Astrocyte of the cerebellum (primary cell): ENCODE measurements at regions not wholly inside any gene's neighbourhood (a gene's known extent, or its start where the extent isn't known, plus 50 kb on each side); places are given as distances from the start of the nearest gene placed in this dataset.

Experiments used
- DNase-seq: peaks from one replicate; pipeline ENCODE4 v3.0.0-alpha.2; 2011; ENCODE audit warnings: low read depth
- H3K4me3 ChIP-seq: 2 replicates; pipeline ENCODE4 v1.5.1; 2011; ENCODE audit warnings: mild to moderate bottlenecking, low read depth, low read length, moderate library complexity
- in situ Hi-C: cut with HindIII; loops from 2 replicates; pipeline ENCODE4 v1.10.0; 2017; ENCODE audit warnings: low sequenced_read_pairs
- TF ChIP-seq, protein P1 (sequence below): IDR thresholded peaks from 2 replicates; pipeline ENCODE4 v1.5.1; 2012; ENCODE audit warnings: low read length, low read depth, moderate library complexity, mild to moderate bottlenecking; ENCODE audit errors: missing control alignments

DNA sequence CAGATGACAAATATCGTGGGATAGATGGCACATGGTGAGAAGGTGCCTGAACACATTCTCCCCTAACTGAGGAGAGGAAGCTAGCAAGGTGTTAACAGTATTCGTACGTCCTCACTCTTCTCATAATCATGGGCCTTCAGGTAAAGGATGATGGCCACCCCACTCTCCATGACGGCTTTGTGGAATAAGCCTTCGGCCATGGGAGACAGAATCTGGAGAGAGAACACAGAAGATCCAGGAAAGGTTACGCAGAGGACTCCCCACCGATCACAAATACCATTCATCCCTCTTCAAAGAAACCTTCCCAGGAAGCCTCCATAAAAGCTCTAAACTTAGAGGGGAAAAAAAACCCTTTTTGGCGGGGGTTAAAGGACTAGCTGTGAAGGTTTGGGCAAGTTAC is 189.9 kb downstream of the BCR start:
- TF ChIP-seq, protein P1, sequence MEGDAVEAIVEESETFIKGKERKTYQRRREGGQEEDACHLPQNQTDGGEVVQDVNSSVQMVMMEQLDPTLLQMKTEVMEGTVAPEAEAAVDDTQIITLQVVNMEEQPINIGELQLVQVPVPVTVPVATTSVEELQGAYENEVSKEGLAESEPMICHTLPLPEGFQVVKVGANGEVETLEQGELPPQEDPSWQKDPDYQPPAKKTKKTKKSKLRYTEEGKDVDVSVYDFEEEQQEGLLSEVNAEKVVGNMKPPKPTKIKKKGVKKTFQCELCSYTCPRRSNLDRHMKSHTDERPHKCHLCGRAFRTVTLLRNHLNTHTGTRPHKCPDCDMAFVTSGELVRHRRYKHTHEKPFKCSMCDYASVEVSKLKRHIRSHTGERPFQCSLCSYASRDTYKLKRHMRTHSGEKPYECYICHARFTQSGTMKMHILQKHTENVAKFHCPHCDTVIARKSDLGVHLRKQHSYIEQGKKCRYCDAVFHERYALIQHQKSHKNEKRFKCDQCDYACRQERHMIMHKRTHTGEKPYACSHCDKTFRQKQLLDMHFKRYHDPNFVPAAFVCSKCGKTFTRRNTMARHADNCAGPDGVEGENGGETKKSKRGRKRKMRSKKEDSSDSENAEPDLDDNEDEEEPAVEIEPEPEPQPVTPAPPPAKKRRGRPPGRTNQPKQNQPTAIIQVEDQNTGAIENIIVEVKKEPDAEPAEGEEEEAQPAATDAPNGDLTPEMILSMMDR: no peak
- DNase-seq: no peak
- H3K4me3 ChIP-seq: no peak overlapping the region
- in situ Hi-C loops: no loop called here

DNA sequence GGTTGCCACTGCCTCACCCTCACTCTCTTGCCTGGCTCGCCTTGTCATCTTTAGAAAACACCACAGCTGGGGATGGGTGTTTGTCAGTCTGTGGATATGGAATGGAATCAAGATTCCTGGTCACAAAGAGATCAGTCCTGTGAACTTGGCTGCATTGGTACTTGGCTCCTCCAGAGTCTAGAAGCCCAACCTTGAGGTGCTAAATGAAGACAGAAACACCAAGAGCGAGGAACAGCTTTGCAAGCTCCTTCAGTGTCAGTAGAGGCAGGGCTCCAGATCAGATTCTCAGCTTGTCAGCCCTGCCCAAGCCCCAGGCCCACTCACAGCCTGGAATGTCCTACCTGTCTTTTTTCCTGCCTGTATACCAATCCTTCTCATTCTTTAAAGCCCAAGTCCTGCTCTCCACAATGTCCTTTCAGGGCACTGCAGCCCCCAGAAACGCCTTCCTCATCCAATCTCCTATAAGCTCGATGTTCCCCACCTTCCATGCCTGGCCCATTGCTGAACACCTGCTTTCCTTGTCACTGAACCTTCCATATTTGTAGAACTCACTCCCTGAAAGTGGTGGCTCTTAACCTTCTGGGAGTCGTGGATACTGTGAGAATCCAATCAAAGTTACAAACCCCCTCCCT is 188.9 kb downstream of the BCR start:
- no peak for DNase-seq

More for the DNA sequence above, 188.9 kb downstream of the BCR start:
- TF ChIP-seq, protein P1: no peak
- H3K4me3 ChIP-seq: no peak overlapping the region
- in situ Hi-C loops: no loop called here
